ENCODE measurements at regions not wholly inside any gene's neighbourhood (a gene's known extent, or its start where the extent isn't known, plus 50 kb on each side); places are given as distances from the start of the nearest gene placed in this dataset.

GRCh38 chrX:39755143-39756032 is 342.4 kb downstream of the BCOR start:
- DNase-seq: no peak

- no peak for DNase-seq
These were observed 341.5 kb downstream of the BCOR start for GRCh38 chrX:39756086-39756883.

- DNase-seq: no peak
These were observed 339.8 kb downstream of the BCOR start for GRCh38 chrX:39757971-39758370.

- DNase-seq: no peak
These were observed 338.8 kb downstream of the BCOR start for GRCh38 chrX:39758791-39759525.

GRCh38 chrX:39759526-39760224 is 338.1 kb downstream of the BCOR start:
- no peak for DNase-seq

GRCh38 chrX:39760930-39761329 is 336.8 kb downstream of the BCOR start:
- no peak for DNase-seq

GRCh38 chrX:39762266-39762841 is 335.4 kb downstream of the BCOR start:
- DNase-seq: no peak

GRCh38 chrX:39764441-39764914 is 333.3 kb downstream of the BCOR start:
- no peak for DNase-seq

- DNase-seq: no peak
These were observed 332.4 kb downstream of the BCOR start for GRCh38 chrX:39765327-39765726.

GRCh38 chrX:39766085-39766726 is 331.6 kb downstream of the BCOR start:
- DNase-seq: no peak

- DNase-seq: no peak
These were observed 330.9 kb downstream of the BCOR start for GRCh38 chrX:39766855-39767254.

- DNase-seq: no peak
These were observed 330.3 kb downstream of the BCOR start for GRCh38 chrX:39767446-39767845.

GRCh38 chrX:39769748-39770147 is 328.0 kb downstream of the BCOR start:
- DNase-seq: no peak

- DNase-seq: no peak
These were observed 326.7 kb downstream of the BCOR start for GRCh38 chrX:39771089-39771488.

GRCh38 chrX:39772057-39772832 is 325.5 kb downstream of the BCOR start:
- peak; percentile 6 for DNase-seq

GRCh38 chrX:39773150-39773549 is 324.6 kb downstream of the BCOR start:
- DNase-seq: no peak

GRCh38 chrX:39773923-39774773 is 323.6 kb downstream of the BCOR start:
- no peak for DNase-seq

- no peak for DNase-seq
These were observed 322.9 kb downstream of the BCOR start for GRCh38 chrX:39774774-39775328.

- DNase-seq: no peak
These were observed 320.1 kb downstream of the BCOR start for GRCh38 chrX:39777623-39778025.

Data from KG1 (cell line).